HEK293T (cell line): ENCODE measurements at regions not wholly inside any gene's neighbourhood (a gene's known extent, or its start where the extent isn't known, plus 50 kb on each side); places are given as distances from the start of the nearest gene placed in this dataset.

ENCODE experiments used
- CTCF ChIA-PET: fragments of 350-600 bp; formaldehyde crosslinking; extraction: SDS; loops from one replicate; lab custom pipeline; 2021; ENCODE audit warnings: antibody characterized with exemption, inconsistent platforms; lab: Yijun Ruan, JAX
- POLR2A ChIA-PET: fragments of 350-600 bp; formaldehyde crosslinking; extraction: SDS; loops from one replicate; lab custom pipeline; 2020; ENCODE audit warnings: antibody characterized with exemption, inconsistent platforms; lab: Yijun Ruan, JAX
- DNase-seq: peaks from one replicate; pipeline ENCODE4 v3.0.0; 2012; ENCODE audit warnings: mixed read lengths; ENCODE audit errors: extremely low spot score
- ARNT ChIP-seq: fragments of 450-650 bp; IDR thresholded peaks from 2 replicates; pipeline ENCODE4 v1.6.1; 2017; ENCODE audit warnings: mild to moderate bottlenecking
- BHLHE40 ChIP-seq: fragments of 450-650 bp; IDR thresholded peaks from 2 replicates; pipeline ENCODE4 v1.6.1; 2016; ENCODE audit warnings: mild to moderate bottlenecking, moderate library complexity, borderline replicate concordance
- CTBP1 ChIP-seq: fragments of 450-650 bp; IDR thresholded peaks from 2 replicates; pipeline ENCODE4 v1.6.1; 2016; ENCODE audit warnings: borderline replicate concordance
- ELF4 ChIP-seq: fragments of 450-650 bp; IDR thresholded peaks from 2 replicates; pipeline ENCODE4 v1.6.1; 2017; ENCODE audit warnings: antibody characterized with exemption
- FOXA1 ChIP-seq: fragments of 450-650 bp; IDR thresholded peaks from 2 replicates; pipeline ENCODE4 v1.6.1; 2016; ENCODE audit warnings: mild to moderate bottlenecking
- FOXK2 ChIP-seq: fragments of 450-650 bp; IDR thresholded peaks from 2 replicates; pipeline ENCODE4 v1.6.1; 2016; ENCODE audit warnings: mild to moderate bottlenecking
- FOXM1 ChIP-seq: fragments of 450-650 bp; IDR thresholded peaks from 2 replicates; pipeline ENCODE4 v1.6.1; 2017; ENCODE audit warnings: mild to moderate bottlenecking, borderline replicate concordance
- HDGF ChIP-seq: fragments of 450-650 bp; IDR thresholded peaks from 2 replicates; pipeline ENCODE4 v1.6.1; 2017; ENCODE audit warnings: antibody characterized with exemption, borderline replicate concordance
- L3MBTL2 ChIP-seq: fragments of 450-650 bp; conservative IDR thresholded peaks from 2 replicates; pipeline ENCODE4 v1.6.1; 2016; ENCODE audit warnings: mild to moderate bottlenecking
- LEF1 ChIP-seq: fragments of 450-650 bp; IDR thresholded peaks from 2 replicates; pipeline ENCODE4 v1.6.1; 2017; ENCODE audit warnings: mild to moderate bottlenecking, borderline replicate concordance
- NFRKB ChIP-seq: fragments of 450-650 bp; IDR thresholded peaks from 2 replicates; pipeline ENCODE4 v1.6.1; 2016; ENCODE audit warnings: mild to moderate bottlenecking, moderate library complexity
- PKNOX1 ChIP-seq: fragments of 450-650 bp; IDR thresholded peaks from 2 replicates; pipeline ENCODE4 v1.6.1; 2016
- SP1 ChIP-seq: fragments of 450-650 bp; IDR thresholded peaks from 2 replicates; pipeline ENCODE4 v1.6.1; 2017
- SUZ12 ChIP-seq: fragments of 450-650 bp; IDR thresholded peaks from 2 replicates; pipeline ENCODE4 v1.6.1; 2016; ENCODE audit warnings: mild to moderate bottlenecking
- TARDBP ChIP-seq: fragments of 450-650 bp; IDR thresholded peaks from 2 replicates; pipeline ENCODE4 v1.6.1; 2016
- ZNF384 ChIP-seq: fragments of 450-650 bp; IDR thresholded peaks from 2 replicates; pipeline ENCODE4 v1.6.1; 2016

DNA sequence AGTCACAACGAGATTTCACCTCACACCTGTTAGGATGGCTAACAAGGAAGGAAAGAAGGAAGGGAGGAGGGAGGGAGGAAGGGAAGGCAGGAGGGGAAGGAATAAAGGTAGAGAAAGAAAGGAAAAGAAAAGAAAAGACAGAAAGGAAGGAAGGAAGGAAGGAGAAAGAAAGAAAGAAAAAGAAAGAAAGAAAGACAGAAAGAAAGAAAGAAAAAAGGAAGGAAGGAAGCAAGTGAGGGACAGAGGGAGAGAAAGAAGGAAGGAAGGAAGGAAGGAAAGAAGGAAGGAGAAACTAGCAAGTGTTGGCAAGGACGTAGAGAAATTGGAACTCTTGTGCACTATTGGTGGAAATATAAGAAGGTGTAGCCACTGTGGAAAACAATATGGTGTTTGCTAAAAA, 52.2 kb downstream of the CCDC185 start:
- no peak for DNase-seq
- TF ChIP-seq FOXA1 (no peak), NFRKB (no peak), L3MBTL2 (no peak; the same call in 1 of the 2 replicates), SP1 (no peak), PKNOX1 (no peak), ZNF384 (no peak), FOXK2 (no peak), ELF4 (no peak), TARDBP (no peak), LEF1 (no peak), FOXM1 (no peak), ARNT (no peak), CTBP1 (no peak), SUZ12 (no peak), HDGF (no peak), BHLHE40 (no peak)
- ChIA-PET CTCF (no interaction called here), POLR2A (no interaction called here)

- ChIA-PET CTCF (no interaction called here), POLR2A (no interaction called here)
- TF ChIP-seq ELF4 = no peak
- TF ChIP-seq FOXA1 = no peak
- no peak for TF ChIP-seq CTBP1
- TF ChIP-seq FOXM1 = no peak
- TF ChIP-seq ZNF384 = no peak
- TF ChIP-seq TARDBP = no peak
- no peak for TF ChIP-seq FOXK2
- TF ChIP-seq PKNOX1 = no peak
- no peak for TF ChIP-seq SUZ12
- TF ChIP-seq SP1 = no peak
- TF ChIP-seq ARNT = no peak
- no peak for TF ChIP-seq BHLHE40
- TF ChIP-seq LEF1 = no peak
- no peak for TF ChIP-seq HDGF
- no peak for DNase-seq
These were observed 60.7 kb downstream of the CCDC185 start for GRCh38 chr1:223453902-223454301.

DNA sequence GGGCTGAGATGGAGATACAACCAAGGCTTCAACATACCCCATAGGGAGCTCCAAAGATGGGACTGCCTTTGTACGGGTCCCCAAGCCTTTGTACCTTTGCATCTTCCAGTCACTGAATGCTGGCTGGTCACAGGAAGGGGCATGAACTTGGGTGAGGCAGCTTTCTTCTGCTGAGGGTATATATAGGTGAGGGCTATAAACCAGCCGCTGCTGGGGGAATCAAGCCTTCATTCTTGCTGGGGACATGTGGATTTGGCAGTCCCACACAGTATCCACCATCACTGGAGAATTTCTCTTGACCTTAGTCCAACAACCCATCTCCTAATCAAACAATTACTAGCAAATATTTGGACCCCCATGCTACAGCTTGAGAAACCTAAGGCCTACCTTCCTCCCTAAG, 61.7 kb downstream of the CCDC185 start:
- POLR2A ChIA-PET = no interaction called here
- TF ChIP-seq NFRKB (no peak), BHLHE40 (no peak), SP1 (no peak), HDGF (no peak)
- no peak for DNase-seq
- CTCF ChIA-PET = no interaction called here

DNA sequence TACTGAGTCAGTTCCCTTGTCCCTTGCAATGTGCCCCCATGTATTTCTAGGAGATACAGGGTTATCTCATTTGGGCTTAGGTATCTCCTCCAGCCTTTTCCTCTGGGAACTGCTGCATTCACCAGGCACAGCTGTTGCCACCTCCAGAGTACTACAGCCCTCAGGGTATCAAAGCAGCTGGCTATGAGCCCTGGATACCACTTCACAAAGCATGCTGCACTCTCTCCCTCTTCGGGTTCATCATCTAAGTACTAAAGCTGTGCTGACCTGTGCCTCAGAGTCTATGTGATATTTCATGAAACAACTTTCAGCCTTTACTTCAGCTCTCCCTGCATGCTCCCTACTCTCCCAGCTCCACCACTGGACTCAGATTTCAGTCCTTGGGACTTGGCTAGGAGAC, 62.3 kb downstream of the CCDC185 start:
- DNase-seq = no peak
- no peak for TF ChIP-seq FOXM1
- no peak for TF ChIP-seq PKNOX1
- ChIA-PET POLR2A (no interaction called here), CTCF (no interaction called here)

- TF ChIP-seq BHLHE40 (no peak), SP1 (no peak), TARDBP (no peak), FOXK2 (no peak), FOXM1 (no peak), ARNT (no peak), SUZ12 (no peak), PKNOX1 (no peak), FOXA1 (no peak), ELF4 (no peak), LEF1 (no peak), CTBP1 (no peak), ZNF384 (no peak), HDGF (no peak), L3MBTL2 (no peak), NFRKB (no peak)
- CTCF ChIA-PET = interaction anchor here (0.7 kb wide), 1 partner anchor 823 kb away, joined by 3 read pairs; no protein-coding TSS in a partner anchor
- DNase-seq = no peak
- POLR2A ChIA-PET = no interaction called here
These were observed 63.5 kb downstream of the CCDC185 start for GRCh38 chr1:223456747-223457146.

DNA sequence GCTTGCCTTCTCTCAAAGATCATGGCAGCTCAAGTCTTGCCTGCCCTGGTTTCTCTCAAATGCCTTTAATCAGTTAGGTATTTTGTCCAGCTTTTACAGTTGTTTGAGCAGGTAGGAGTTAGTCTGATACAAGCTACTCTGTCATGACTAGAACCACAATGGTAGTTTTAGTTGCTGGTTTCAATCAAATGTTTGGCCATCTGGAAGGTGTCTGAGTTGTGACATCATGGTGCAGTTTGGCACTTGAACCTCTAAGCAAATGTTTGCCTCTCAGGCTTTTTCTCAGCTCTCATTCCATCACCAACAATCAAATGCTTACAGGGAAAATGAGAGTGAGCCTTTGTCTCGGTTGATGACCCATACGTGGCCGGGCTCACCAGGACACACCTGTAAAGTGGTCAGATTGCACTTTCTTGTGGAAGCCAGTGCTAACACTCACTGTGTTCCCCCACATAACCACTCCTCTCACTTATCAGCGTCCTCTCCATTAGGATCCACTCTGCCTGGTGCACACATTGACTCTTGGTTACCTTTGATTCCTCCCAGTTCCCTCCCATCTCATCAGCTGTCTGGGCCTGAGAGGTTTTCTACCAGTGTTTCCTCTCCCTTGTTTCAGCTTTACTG, 67.5 kb downstream of the CCDC185 start:
- TF ChIP-seq FOXM1 (no peak), SP1 (no peak), ZNF384 (no peak), BHLHE40 (no peak), ELF4 (no peak), LEF1 (no peak), TARDBP (no peak), FOXK2 (no peak), PKNOX1 (no peak), L3MBTL2 (no peak), FOXA1 (no peak), SUZ12 (no peak), HDGF (no peak)
- no peak for DNase-seq
- ChIA-PET POLR2A (no interaction called here), CTCF (interaction anchor here (0.6 kb wide), 1 partner anchor 704 kb away, joined by 4 read pairs; no protein-coding TSS in a partner anchor)
